GM23338 (cell line): ENCODE measurements at regions not wholly inside any gene's neighbourhood (a gene's known extent, or its start where the extent isn't known, plus 50 kb on each side); places are given as distances from the start of the nearest gene placed in this dataset.

ENCODE experiments used
- ATAC-seq: fragments of 200-7000 bp; cut with Tn5 transposase; 3 replicates; pipeline ENCODE4 v1.9.1; 2020
- DNase-seq: peaks from one replicate; pipeline ENCODE4 v3.0.0-alpha.2; 2015; ENCODE audit warnings: low spot score
- H2AFZ ChIP-seq: fragments of 200-600 bp; sonication (generic); 2 replicates; pipeline ENCODE4 v1.8.0; 2016; ENCODE audit warnings: antibody characterized with exemption, mild to moderate bottlenecking, moderate library complexity
- H3F3A ChIP-seq: fragments of 200-600 bp; sonication (generic); replicated peaks from 2 replicates; pipeline ENCODE4 v1.8.0; 2017; ENCODE audit warnings: antibody characterized with exemption, mixed run types, low read depth
- H3K27ac ChIP-seq: fragments of 200-600 bp; sonication (generic); 2 replicates; pipeline ENCODE4 v1.6.1; 2016; ENCODE audit warnings: low read depth
- H3K27me3 ChIP-seq: fragments of 200-600 bp; sonication (generic); 2 replicates; pipeline ENCODE4 v1.8.0; 2016; ENCODE audit warnings: mild to moderate bottlenecking, mixed run types, moderate library complexity; ENCODE audit not compliant: insufficient read depth
- H3K36me3 ChIP-seq: fragments of 200-600 bp; sonication (generic); 2 replicates; pipeline ENCODE4 v1.8.0; 2016; ENCODE audit warnings: mild to moderate bottlenecking; ENCODE audit not compliant: insufficient read depth
- H3K4me1 ChIP-seq: fragments of 200-600 bp; sonication (generic); 2 replicates; pipeline ENCODE4 v1.8.0; 2016; ENCODE audit warnings: mild to moderate bottlenecking, moderate library complexity; ENCODE audit not compliant: insufficient read depth
- H3K4me2 ChIP-seq: fragments of 200-600 bp; sonication (generic); 2 replicates; pipeline ENCODE4 v1.7.1; 2017; ENCODE audit warnings: mixed run types
- H3K4me3 ChIP-seq: fragments of 200-600 bp; sonication (generic); 2 replicates; pipeline ENCODE4 v1.6.1; 2016; ENCODE audit warnings: mixed run types
- H3K79me2 ChIP-seq: fragments of 200-600 bp; sonication (generic); replicated peaks from 2 replicates; pipeline ENCODE4 v1.8.0; 2017; ENCODE audit warnings: mild to moderate bottlenecking; ENCODE audit not compliant: insufficient read depth
- H3K9me2 ChIP-seq: fragments of 200-600 bp; sonication (generic); 2 replicates; pipeline ENCODE4 v1.8.0; 2017; ENCODE audit not compliant: insufficient read depth
- H4K20me1 ChIP-seq: fragments of 200-600 bp; sonication (generic); replicated peaks from 2 replicates; pipeline ENCODE4 v1.8.0; 2017; ENCODE audit warnings: mild to moderate bottlenecking; ENCODE audit not compliant: insufficient read depth
- H3K27ac Mint-ChIP-seq: 2 replicates; pipeline ENCODE4 v1.8.0; 2020; ENCODE audit warnings: inconsistent platforms, mild to moderate bottlenecking, moderate library complexity, mixed read lengths
- H3K27me3 Mint-ChIP-seq: 3 replicates; pipeline ENCODE4 v1.8.0; 2022; ENCODE audit warnings: low read depth, mild to moderate bottlenecking, moderate library complexity, mixed read lengths, inconsistent platforms; ENCODE audit not compliant: insufficient read depth, poor library complexity
- H3K36me3 Mint-ChIP-seq: 3 replicates; pipeline ENCODE4 v1.8.0; 2021; ENCODE audit warnings: low read depth, mild to moderate bottlenecking, inconsistent platforms, moderate library complexity, mixed read lengths
- H3K4me1 Mint-ChIP-seq: 3 replicates; pipeline ENCODE4 v1.8.0; 2020; ENCODE audit warnings: mild to moderate bottlenecking, inconsistent platforms, mixed read lengths
- H3K4me3 Mint-ChIP-seq: 3 replicates; pipeline ENCODE4 v1.8.0; 2021; ENCODE audit warnings: moderate library complexity, mild to moderate bottlenecking, inconsistent platforms, mixed read lengths
- H3K9me3 Mint-ChIP-seq: 3 replicates; pipeline ENCODE4 v1.8.0; 2020; ENCODE audit warnings: moderate library complexity, mild to moderate bottlenecking, inconsistent platforms, mixed read lengths
- CREB1 ChIP-seq: fragments of 250-450 bp; sonication (Bioruptor Pico); IDR thresholded peaks from 2 replicates; pipeline ENCODE4 v1.5.0; 2020; ENCODE audit warnings: low read depth, mild to moderate bottlenecking, moderate library complexity
- EZH2 ChIP-seq: fragments of 200-600 bp; sonication (generic); IDR thresholded peaks from one replicate; pipeline ENCODE4 v1.8.0; 2017; ENCODE audit warnings: antibody characterized with exemption, mild to moderate bottlenecking, low read depth; ENCODE audit not compliant: unreplicated experiment
- EZH2phosphoT487 ChIP-seq: fragments of 200-600 bp; sonication (generic); IDR thresholded peaks from one replicate; pipeline ENCODE4 v1.8.1; 2018; ENCODE audit warnings: antibody characterized with exemption; ENCODE audit not compliant: unreplicated experiment
- POLR2AphosphoS5 ChIP-seq: IDR thresholded peaks from 2 replicates; pipeline ENCODE4 v1.6.1; 2016; ENCODE audit warnings: antibody characterized with exemption, low read depth
- STAT1 ChIP-seq: IDR thresholded peaks from one replicate; pipeline ENCODE4 v1.6.1; 2016; ENCODE audit warnings: antibody characterized with exemption; ENCODE audit not compliant: unreplicated experiment
- ZNF114 ChIP-seq: fragments of 250-450 bp; sonication (Bioruptor Pico); IDR thresholded peaks from 2 replicates; pipeline ENCODE4 v1.5.0; 2020; ENCODE audit warnings: mild to moderate bottlenecking, moderate library complexity
- ZNF331 ChIP-seq: fragments of 250-450 bp; sonication (Bioruptor Pico); IDR thresholded peaks from 2 replicates; pipeline ENCODE4 v1.5.0; 2020; ENCODE audit warnings: low read depth, mild to moderate bottlenecking, moderate library complexity
- TF ChIP-seq, protein P1 (sequence below): fragments of 250-450 bp; sonication (Bioruptor Pico); IDR thresholded peaks from 2 replicates; pipeline ENCODE4 v1.5.0; 2020; ENCODE audit warnings: mild to moderate bottlenecking, moderate library complexity
- TF ChIP-seq, protein P2 (sequence below), 2 experiments: fragments of 200-600 bp in 1 of 2; sonication (generic) in 1 of 2; conservative IDR thresholded peaks; 2 replicates each; pipeline versions ENCODE4 v1.5.1 to v1.6.1; 2016 to 2017; ENCODE audit warnings: antibody characterized with exemption in 2 of 2, low read depth in 2 of 2, mild to moderate bottlenecking in 2 of 2, moderate library complexity in 1 of 2

DNA sequence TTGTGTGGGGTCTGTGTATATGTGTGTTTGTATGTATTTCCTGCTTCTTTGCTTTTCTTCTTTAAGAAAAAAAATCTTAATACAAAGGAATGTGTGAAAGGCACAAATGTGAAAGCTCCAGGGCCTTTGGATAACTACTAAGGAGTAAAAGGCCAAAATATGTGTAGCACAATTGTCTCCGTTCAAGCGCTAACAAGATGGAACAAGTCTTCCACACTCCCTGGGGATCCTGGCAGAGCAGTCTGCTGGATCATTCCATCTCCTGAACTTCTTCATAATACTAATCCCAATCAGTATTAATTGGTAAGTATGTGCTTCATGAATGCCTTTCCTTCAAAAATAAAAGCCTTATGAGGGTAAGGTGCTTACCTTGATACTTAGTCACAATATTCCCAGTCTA is 462.5 kb upstream of the TBX3 start (continued):
- TF ChIP-seq, protein P1, sequence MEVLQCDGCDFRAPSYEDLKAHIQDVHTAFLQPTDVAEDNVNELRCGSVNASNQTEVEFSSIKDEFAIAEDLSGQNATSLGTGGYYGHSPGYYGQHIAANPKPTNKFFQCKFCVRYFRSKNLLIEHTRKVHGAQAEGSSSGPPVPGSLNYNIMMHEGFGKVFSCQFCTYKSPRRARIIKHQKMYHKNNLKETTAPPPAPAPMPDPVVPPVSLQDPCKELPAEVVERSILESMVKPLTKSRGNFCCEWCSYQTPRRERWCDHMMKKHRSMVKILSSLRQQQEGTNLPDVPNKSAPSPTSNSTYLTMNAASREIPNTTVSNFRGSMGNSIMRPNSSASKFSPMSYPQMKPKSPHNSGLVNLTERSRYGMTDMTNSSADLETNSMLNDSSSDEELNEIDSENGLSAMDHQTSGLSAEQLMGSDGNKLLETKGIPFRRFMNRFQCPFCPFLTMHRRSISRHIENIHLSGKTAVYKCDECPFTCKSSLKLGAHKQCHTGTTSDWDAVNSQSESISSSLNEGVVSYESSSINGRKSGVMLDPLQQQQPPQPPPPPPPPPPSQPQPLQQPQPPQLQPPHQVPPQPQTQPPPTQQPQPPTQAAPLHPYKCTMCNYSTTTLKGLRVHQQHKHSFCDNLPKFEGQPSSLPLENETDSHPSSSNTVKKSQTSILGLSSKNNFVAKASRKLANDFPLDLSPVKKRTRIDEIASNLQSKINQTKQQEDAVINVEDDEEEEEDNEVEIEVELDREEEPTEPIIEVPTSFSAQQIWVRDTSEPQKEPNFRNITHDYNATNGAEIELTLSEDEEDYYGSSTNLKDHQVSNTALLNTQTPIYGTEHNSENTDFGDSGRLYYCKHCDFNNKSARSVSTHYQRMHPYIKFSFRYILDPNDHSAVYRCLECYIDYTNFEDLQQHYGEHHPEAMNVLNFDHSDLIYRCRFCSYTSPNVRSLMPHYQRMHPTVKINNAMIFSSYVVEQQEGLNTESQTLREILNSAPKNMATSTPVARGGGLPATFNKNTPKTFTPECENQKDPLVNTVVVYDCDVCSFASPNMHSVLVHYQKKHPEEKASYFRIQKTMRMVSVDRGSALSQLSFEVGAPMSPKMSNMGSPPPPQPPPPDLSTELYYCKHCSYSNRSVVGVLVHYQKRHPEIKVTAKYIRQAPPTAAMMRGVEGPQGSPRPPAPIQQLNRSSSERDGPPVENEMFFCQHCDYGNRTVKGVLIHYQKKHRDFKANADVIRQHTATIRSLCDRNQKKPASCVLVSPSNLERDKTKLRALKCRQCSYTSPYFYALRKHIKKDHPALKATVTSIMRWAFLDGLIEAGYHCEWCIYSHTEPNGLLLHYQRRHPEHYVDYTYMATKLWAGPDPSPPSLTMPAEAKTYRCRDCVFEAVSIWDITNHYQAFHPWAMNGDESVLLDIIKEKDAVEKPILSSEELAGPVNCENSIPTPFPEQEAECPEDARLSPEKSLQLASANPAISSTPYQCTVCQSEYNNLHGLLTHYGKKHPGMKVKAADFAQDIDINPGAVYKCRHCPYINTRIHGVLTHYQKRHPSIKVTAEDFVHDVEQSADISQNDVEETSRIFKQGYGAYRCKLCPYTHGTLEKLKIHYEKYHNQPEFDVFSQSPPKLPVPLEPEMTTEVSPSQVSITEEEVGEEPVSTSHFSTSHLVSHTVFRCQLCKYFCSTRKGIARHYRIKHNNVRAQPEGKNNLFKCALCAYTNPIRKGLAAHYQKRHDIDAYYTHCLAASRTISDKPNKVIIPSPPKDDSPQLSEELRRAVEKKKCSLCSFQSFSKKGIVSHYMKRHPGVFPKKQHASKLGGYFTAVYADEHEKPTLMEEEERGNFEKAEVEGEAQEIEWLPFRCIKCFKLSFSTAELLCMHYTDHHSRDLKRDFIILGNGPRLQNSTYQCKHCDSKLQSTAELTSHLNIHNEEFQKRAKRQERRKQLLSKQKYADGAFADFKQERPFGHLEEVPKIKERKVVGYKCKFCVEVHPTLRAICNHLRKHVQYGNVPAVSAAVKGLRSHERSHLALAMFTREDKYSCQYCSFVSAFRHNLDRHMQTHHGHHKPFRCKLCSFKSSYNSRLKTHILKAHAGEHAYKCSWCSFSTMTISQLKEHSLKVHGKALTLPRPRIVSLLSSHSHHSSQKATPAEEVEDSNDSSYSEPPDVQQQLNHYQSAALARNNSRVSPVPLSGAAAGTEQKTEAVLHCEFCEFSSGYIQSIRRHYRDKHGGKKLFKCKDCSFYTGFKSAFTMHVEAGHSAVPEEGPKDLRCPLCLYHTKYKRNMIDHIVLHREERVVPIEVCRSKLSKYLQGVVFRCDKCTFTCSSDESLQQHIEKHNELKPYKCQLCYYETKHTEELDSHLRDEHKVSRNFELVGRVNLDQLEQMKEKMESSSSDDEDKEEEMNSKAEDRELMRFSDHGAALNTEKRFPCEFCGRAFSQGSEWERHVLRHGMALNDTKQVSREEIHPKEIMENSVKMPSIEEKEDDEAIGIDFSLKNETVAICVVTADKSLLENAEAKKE = no peak
- no peak for TF ChIP-seq POLR2AphosphoS5

- H3K36me3 ChIP-seq = no peaks in the 10 kb centered on the region
- H3K9me2 ChIP-seq = no peaks in the 10 kb centered on the region
- ATAC-seq (no peak), DNase-seq (no peak)
- Mint-ChIP-seq H3K36me3 (no peaks in the 10 kb centered on the region), H3K27me3 (peaks cover 2% of the 10 kb centered on the region), H3K27ac (no peak overlapping the region), H3K9me3 (no peaks in the 10 kb centered on the region), H3K4me3 (no peak overlapping the region), H3K4me1 (peaks cover 12% of the 10 kb centered on the region)
- H3K79me2 ChIP-seq = no peaks in the 10 kb centered on the region
- H3K4me1 ChIP-seq = 0 out of 2 replicates have a peak, but pooled peaks cover 9% of the 10 kb centered on the region
- H3K4me3 ChIP-seq = no peak overlapping the region
- no peaks in the 10 kb centered on the region for H3F3A ChIP-seq
- no peaks in the 10 kb centered on the region for H3K27me3 ChIP-seq
- H2AFZ ChIP-seq = no peak overlapping the region
- no peaks in the 10 kb centered on the region for H4K20me1 ChIP-seq
- no peak overlapping the region for H3K27ac ChIP-seq
- no peak overlapping the region for H3K4me2 ChIP-seq
- TF ChIP-seq ZNF331 (CRISPR knock-in tag) = no peak
- TF ChIP-seq, protein P2, sequence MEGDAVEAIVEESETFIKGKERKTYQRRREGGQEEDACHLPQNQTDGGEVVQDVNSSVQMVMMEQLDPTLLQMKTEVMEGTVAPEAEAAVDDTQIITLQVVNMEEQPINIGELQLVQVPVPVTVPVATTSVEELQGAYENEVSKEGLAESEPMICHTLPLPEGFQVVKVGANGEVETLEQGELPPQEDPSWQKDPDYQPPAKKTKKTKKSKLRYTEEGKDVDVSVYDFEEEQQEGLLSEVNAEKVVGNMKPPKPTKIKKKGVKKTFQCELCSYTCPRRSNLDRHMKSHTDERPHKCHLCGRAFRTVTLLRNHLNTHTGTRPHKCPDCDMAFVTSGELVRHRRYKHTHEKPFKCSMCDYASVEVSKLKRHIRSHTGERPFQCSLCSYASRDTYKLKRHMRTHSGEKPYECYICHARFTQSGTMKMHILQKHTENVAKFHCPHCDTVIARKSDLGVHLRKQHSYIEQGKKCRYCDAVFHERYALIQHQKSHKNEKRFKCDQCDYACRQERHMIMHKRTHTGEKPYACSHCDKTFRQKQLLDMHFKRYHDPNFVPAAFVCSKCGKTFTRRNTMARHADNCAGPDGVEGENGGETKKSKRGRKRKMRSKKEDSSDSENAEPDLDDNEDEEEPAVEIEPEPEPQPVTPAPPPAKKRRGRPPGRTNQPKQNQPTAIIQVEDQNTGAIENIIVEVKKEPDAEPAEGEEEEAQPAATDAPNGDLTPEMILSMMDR (conservative IDR thresholded peaks at IDR 0.05; ENCODE audit: low read depth in 2 of 2) = no peak
- no peak for TF ChIP-seq EZH2phosphoT487
- TF ChIP-seq, protein P1 = no peak
- no peak for TF ChIP-seq ZNF114 (CRISPR knock-in tag)
- no peak for TF ChIP-seq STAT1
- no peak for TF ChIP-seq CREB1 (CRISPR knock-in tag)
- no peak for TF ChIP-seq EZH2
- no peak for TF ChIP-seq POLR2AphosphoS5
Observed at GRCh38 chr12:115144425-115144824, 460.4 kb upstream of the TBX3 start.
